Duodenal mucosa (tissue), 2 donors: ENCODE measurements at regions not wholly inside any gene's neighbourhood (a gene's known extent, or its start where the extent isn't known, plus 50 kb on each side); places are given as distances from the start of the nearest gene placed in this dataset.
"Not testable (repeated sequence)": the region's sequence is repeated elsewhere in the genome, so short reads cannot be mapped to it uniquely, and the experiment has no call there.

Source experiments
- H3K27ac ChIP-seq: one replicate; pipeline ENCODE4 v1.7.0; 2013; ENCODE audit warnings: low read depth, low read length
- H3K27me3 ChIP-seq, 2 donors: one replicate each; pipeline ENCODE4 v1.7.0; 2013; ENCODE audit warnings: low read length in 2 of 2, control low read depth in 1 of 2; ENCODE audit not compliant: insufficient read depth in 2 of 2, control insufficient read depth in 1 of 2
- H3K36me3 ChIP-seq, 2 donors: one replicate each; pipeline ENCODE4 v1.7.0; 2013; ENCODE audit warnings: low read length in 2 of 2, control low read depth in 1 of 2; ENCODE audit not compliant: insufficient read depth in 2 of 2, control insufficient read depth in 1 of 2
- H3K4me1 ChIP-seq, 2 donors: one replicate each; pipeline ENCODE4 v1.7.0; 2013; ENCODE audit warnings: low read length in 2 of 2, control low read depth in 1 of 2; ENCODE audit not compliant: insufficient read depth in 2 of 2, control insufficient read depth in 1 of 2
- H3K4me3 ChIP-seq, 2 donors: one replicate each; pipeline ENCODE4 v1.7.0; 2013; ENCODE audit warnings: low read length in 2 of 2, low read depth in 1 of 2
- H3K9ac ChIP-seq, 2 donors: one replicate each; pipeline ENCODE4 v1.7.0; 2013; ENCODE audit warnings: low read length in 2 of 2, low read depth in 1 of 2
- H3K9me3 ChIP-seq, 2 donors: one replicate each; pipeline ENCODE4 v1.7.0; 2013; ENCODE audit warnings: low read length in 2 of 2, control low read depth in 1 of 2; ENCODE audit not compliant: control insufficient read depth in 1 of 2

- H3K27me3 ChIP-seq = no peaks in the 10 kb centered on the region
- H3K9ac ChIP-seq = no peak overlapping the region
- no peaks in the 10 kb centered on the region for H3K9me3 ChIP-seq
- H3K27ac ChIP-seq = no peak overlapping the region
- H3K4me3 ChIP-seq = no peak overlapping the region
- H3K36me3 ChIP-seq = no peaks in the 10 kb centered on the region
- peaks cover 10 to 12% of the 10 kb centered on the region in 2 donors for H3K4me1 ChIP-seq
These were observed 74.7 kb downstream of the TTLL2 start for GRCh38 chr6:167399599-167399998.

GRCh38 chr6:167400482-167401138 lies 75.7 kb downstream of the TTLL2 start:
- H3K36me3 ChIP-seq = no peaks in the 10 kb centered on the region
- no peaks in the 10 kb centered on the region for H3K9me3 ChIP-seq
- no peaks in the 10 kb centered on the region for H3K27me3 ChIP-seq
- no peak overlapping the region for H3K27ac ChIP-seq
- no peak overlapping the region for H3K4me3 ChIP-seq
- peaks cover 10 to 12% of the 10 kb centered on the region in 2 donors for H3K4me1 ChIP-seq
- H3K9ac ChIP-seq = no peak overlapping the region

- no peaks in the 10 kb centered on the region for H3K27me3 ChIP-seq
- H3K27ac ChIP-seq = no peak overlapping the region
- H3K36me3 ChIP-seq = no peaks in the 10 kb centered on the region
- no peak overlapping the region for H3K9ac ChIP-seq
- peaks cover 10 to 12% of the 10 kb centered on the region in 2 donors for H3K4me1 ChIP-seq
- no peak overlapping the region for H3K4me3 ChIP-seq
- no peaks in the 10 kb centered on the region for H3K9me3 ChIP-seq
These were observed 76.8 kb downstream of the TTLL2 start for GRCh38 chr6:167401525-167402194.

GRCh38 chr6:167402195-167402686 lies 77.4 kb downstream of the TTLL2 start:
- Histone ChIP-seq H3K4me3 (no peak overlapping the region), H3K4me1 (peaks cover 10 to 12% of the 10 kb centered on the region in 2 donors), H3K27ac (no peak overlapping the region), H3K36me3 (no peaks in the 10 kb centered on the region), H3K9ac (no peak overlapping the region), H3K9me3 (no peaks in the 10 kb centered on the region), H3K27me3 (no peaks in the 10 kb centered on the region)

GRCh38 chr6:167403427-167403826 lies 78.5 kb downstream of the TTLL2 start:
- H3K4me3 ChIP-seq = no peak overlapping the region
- H3K9ac ChIP-seq = no peak overlapping the region
- no peaks in the 10 kb centered on the region for H3K9me3 ChIP-seq
- H3K4me1 ChIP-seq = peaks cover 2 to 4% of the 10 kb centered on the region in 2 donors
- H3K27ac ChIP-seq = no peak overlapping the region
- H3K27me3 ChIP-seq = no peaks in the 10 kb centered on the region
- no peaks in the 10 kb centered on the region for H3K36me3 ChIP-seq

GRCh38 chr6:167404385-167405049 lies 79.6 kb downstream of the TTLL2 start:
- no peak overlapping the region for H3K4me3 ChIP-seq
- H3K27me3 ChIP-seq = no peaks in the 10 kb centered on the region
- H3K9ac ChIP-seq = no peak overlapping the region
- H3K36me3 ChIP-seq = no peaks in the 10 kb centered on the region
- no peaks in the 10 kb centered on the region for H3K9me3 ChIP-seq
- no peak overlapping the region for H3K27ac ChIP-seq
- H3K4me1 ChIP-seq = peaks cover 0 to 4% of the 10 kb centered on the region in 2 donors

- H3K36me3 ChIP-seq = no peaks in the 10 kb centered on the region
- no peak overlapping the region for H3K4me3 ChIP-seq
- no peaks in the 10 kb centered on the region for H3K27me3 ChIP-seq
- H3K9me3 ChIP-seq = no peaks in the 10 kb centered on the region
- H3K9ac ChIP-seq = no peak overlapping the region
- no peak overlapping the region for H3K27ac ChIP-seq
- peaks cover 0 to 4% of the 10 kb centered on the region in 2 donors for H3K4me1 ChIP-seq
These were observed 81.1 kb downstream of the TTLL2 start for GRCh38 chr6:167405778-167406532.

- not testable (repeated sequence) for H3K4me3 ChIP-seq, H3K27me3 ChIP-seq, H3K4me1 ChIP-seq, H3K9ac ChIP-seq, H3K9me3 ChIP-seq, H3K36me3 ChIP-seq, H3K27ac ChIP-seq
These were observed 81.8 kb downstream of the TTLL2 start for GRCh38 chr6:167406533-167407238.

- Histone ChIP-seq H3K27me3 (no peaks in the 10 kb centered on the region), H3K4me1 (no peaks in the 10 kb centered on the region), H3K4me3 (no peak overlapping the region), H3K9ac (no peak overlapping the region), H3K27ac (no peak overlapping the region), H3K36me3 (no peaks in the 10 kb centered on the region), H3K9me3 (no peaks in the 10 kb centered on the region)
These were observed 82.6 kb downstream of the TTLL2 start for GRCh38 chr6:167407239-167408064.
